ENCODE measurements at regions not wholly inside any gene's neighbourhood (a gene's known extent, or its start where the extent isn't known, plus 50 kb on each side); places are given as distances from the start of the nearest gene placed in this dataset.

- no peak overlapping the region for H2AFZ ChIP-seq (ENCODE audit: low read depth, low read length)
- H3K9me3 ChIP-seq (replicated peaks; ENCODE audit: control insufficient read depth, insufficient read depth, low read depth, low read length), result no peaks in the 10 kb centered on the region
- H3K79me2 ChIP-seq (ENCODE audit: control insufficient read depth, insufficient read depth, low read length), result no peaks in the 10 kb centered on the region
- peak in 1 of 4 experiments; percentile 11 for DNase-seq (ENCODE audit: extremely low read depth in 1 of 4, low spot score in 3 of 4)
- H3K9ac ChIP-seq (ENCODE audit: insufficient read depth in 1 of 2, low read depth in 2 of 2, low read length in 2 of 2), result no peak overlapping the region
- BruUV-seq (replicated peaks), result no TSS peak
- POLR2A ChIA-PET, result no interaction called here
- no peaks in the 10 kb centered on the region for H3K27me3 ChIP-seq (ENCODE audit: control insufficient read depth in 2 of 2, insufficient read depth in 2 of 2, low read length in 2 of 2)
- no peak overlapping the region for H3K4me3 ChIP-seq
- WGBS (ENCODE audit: insufficient coverage, low coverage, missing lambda C conversion rate), result 3% methylated on average over 4 of the region's 4 CpGs
- no peak overlapping the region for H3K4me2 ChIP-seq (ENCODE audit: insufficient read depth, low read length)
- in situ Hi-C loops (cut with MboI), result no loop called here
- H3K9me1 ChIP-seq (ENCODE audit: control insufficient read depth, insufficient read depth, low read length), result no peaks in the 10 kb centered on the region
- H4K20me1 ChIP-seq (replicated peaks; ENCODE audit: control insufficient read depth, insufficient read depth, low read length), result no peaks in the 10 kb centered on the region
- TF ChIP-seq CCAR2 (IDR thresholded peaks at IDR 0.05; ENCODE audit: low read depth, low read length), result no peak
- no peak for TF ChIP-seq TCF7 (IDR thresholded peaks at IDR 0.05; ENCODE audit: borderline replicate concordance)
- peak; percentile 55; the same call in 1 of the 2 replicates for TF ChIP-seq HMBOX1 (IDR thresholded peaks at IDR 0.05)
- intact Hi-C loops (cut with micrococcal nuclease), result no loop called here
- CTCF ChIA-PET (ENCODE audit: low intra/inter-chr PET ratio), result no interaction called here
- no peak for ATAC-seq
- no peaks in the 10 kb centered on the region for H3K36me3 ChIP-seq (ENCODE audit: control insufficient read depth, insufficient read depth, low read length)
- no peak for FAIRE-seq
- H3K4me1 ChIP-seq (replicated peaks in 1 of 2; ENCODE audit: control insufficient read depth in 2 of 2, insufficient read depth in 2 of 2, low read length in 2 of 2), result no peaks in the 10 kb centered on the region
- H3K27ac ChIP-seq (ENCODE audit: extremely low read depth, low read depth, low read length), result no peak overlapping the region
These were observed 319.2 kb upstream of the PCDH9 start for GRCh38 chr13:67549331-67549730.

- CTCF ChIA-PET (ENCODE audit: low intra/inter-chr PET ratio), result no interaction called here
- Histone ChIP-seq H3K4me1 (replicated peaks in 1 of 2; ENCODE audit: control insufficient read depth in 2 of 2, insufficient read depth in 2 of 2, low read length in 2 of 2) (no peaks in the 10 kb centered on the region), H3K27ac (ENCODE audit: extremely low read depth, low read depth, low read length) (no peak overlapping the region), H3K4me3 (no peak overlapping the region), H3K9me3 (replicated peaks; ENCODE audit: control insufficient read depth, insufficient read depth, low read depth, low read length) (no peaks in the 10 kb centered on the region), H2AFZ (ENCODE audit: low read depth, low read length) (no peak overlapping the region), H3K4me2 (ENCODE audit: insufficient read depth, low read length) (no peak overlapping the region), H3K9ac (ENCODE audit: insufficient read depth in 1 of 2, low read depth in 2 of 2, low read length in 2 of 2) (no peak overlapping the region), H3K27me3 (ENCODE audit: control insufficient read depth in 2 of 2, insufficient read depth in 2 of 2, low read length in 2 of 2) (no peaks in the 10 kb centered on the region), H3K9me1 (ENCODE audit: control insufficient read depth, insufficient read depth, low read length) (no peaks in the 10 kb centered on the region), H3K36me3 (ENCODE audit: control insufficient read depth, insufficient read depth, low read length) (no peaks in the 10 kb centered on the region), H3K79me2 (ENCODE audit: control insufficient read depth, insufficient read depth, low read length) (no peaks in the 10 kb centered on the region), H4K20me1 (replicated peaks; ENCODE audit: control insufficient read depth, insufficient read depth, low read length) (no peaks in the 10 kb centered on the region)
- intact Hi-C loops (cut with micrococcal nuclease) (no loop called here), in situ Hi-C loops (cut with MboI) (no loop called here)
- POLR2A ChIA-PET, result no interaction called here
- FAIRE-seq (no peak), ATAC-seq (no peak), DNase-seq (ENCODE audit: extremely low read depth in 1 of 4, low spot score in 3 of 4) (no peak)
- WGBS (ENCODE audit: insufficient coverage, low coverage, missing lambda C conversion rate), result 0% methylated on average over 1 of the region's 1 CpG
- no TSS peak for BruUV-seq (replicated peaks)
- TF ChIP-seq FOXK2 (conservative IDR thresholded peaks at IDR 0.05 in 1 of 2, IDR thresholded peaks at IDR 0.05 in 1 of 2; ENCODE audit: low read depth in 2 of 2) (no peak), ZNF324 (CRISPR knock-in tag; IDR thresholded peaks at IDR 0.05) (no peak), KLF6 (CRISPR knock-in tag; IDR thresholded peaks at IDR 0.05; ENCODE audit: borderline replicate concordance) (no peak), FOXK1 (CRISPR knock-in tag; IDR thresholded peaks at IDR 0.05; ENCODE audit: borderline replicate concordance) (no peak), HSF4 (CRISPR knock-in tag; IDR thresholded peaks at IDR 0.05; ENCODE audit: borderline replicate concordance) (no peak), ZKSCAN8 (CRISPR knock-in tag; IDR thresholded peaks at IDR 0.05) (no peak), CCNT2 (IDR thresholded peaks at IDR 0.05; ENCODE audit: borderline replicate concordance, extremely low read depth, insufficient read length, low read depth, low read length) (no peak), CEBPB (tag; IDR thresholded peaks at IDR 0.05) (no peak), MED1 (CRISPR knock-in tag; IDR thresholded peaks at IDR 0.05; ENCODE audit: borderline replicate concordance) (no peak), EP300 (IDR thresholded peaks at IDR 0.05; ENCODE audit: low read length) (no peak), ZNF280A (IDR thresholded peaks at IDR 0.05; ENCODE audit: low read depth, partially characterized antibody) (no peak), U2AF2 (optimal IDR thresholded peaks at IDR 0.05; ENCODE audit: low read depth, low read length) (no peak)
These were observed 308.8 kb upstream of the PCDH9 start for GRCh38 chr13:67538906-67539305.

All from K562 (cell line).